GOT3 (cell line): ENCODE measurements at regions not wholly inside any gene's neighbourhood (a gene's known extent, or its start where the extent isn't known, plus 50 kb on each side); places are given as distances from the start of the nearest gene placed in this dataset.

Experiments
- DNase-seq: peaks from one replicate; lab custom pipeline; 2025; ENCODE audit warnings: mixed read lengths; lab: John Stamatoyannopoulos, UW

DNA sequence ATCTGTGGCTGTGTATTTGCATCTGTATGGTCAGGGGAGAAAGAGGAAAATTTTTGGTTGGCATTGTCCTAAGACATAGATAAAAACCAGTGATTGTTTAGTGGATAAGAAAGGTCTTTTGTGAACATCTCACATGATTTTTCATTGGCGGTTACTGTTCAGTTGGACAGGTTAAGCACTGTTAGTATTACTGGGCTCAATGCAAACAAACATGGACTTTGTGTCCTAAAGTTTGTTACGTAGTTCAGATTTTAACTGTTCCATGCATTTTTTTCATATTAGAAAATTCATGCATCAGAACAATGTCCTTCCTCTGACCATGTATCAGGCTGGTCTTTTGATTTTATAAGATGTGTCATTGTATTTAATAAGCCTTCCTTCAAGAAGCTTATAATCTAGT lies 368.0 kb downstream of the MEIS1 start:
- DNase-seq = no peak

DNA sequence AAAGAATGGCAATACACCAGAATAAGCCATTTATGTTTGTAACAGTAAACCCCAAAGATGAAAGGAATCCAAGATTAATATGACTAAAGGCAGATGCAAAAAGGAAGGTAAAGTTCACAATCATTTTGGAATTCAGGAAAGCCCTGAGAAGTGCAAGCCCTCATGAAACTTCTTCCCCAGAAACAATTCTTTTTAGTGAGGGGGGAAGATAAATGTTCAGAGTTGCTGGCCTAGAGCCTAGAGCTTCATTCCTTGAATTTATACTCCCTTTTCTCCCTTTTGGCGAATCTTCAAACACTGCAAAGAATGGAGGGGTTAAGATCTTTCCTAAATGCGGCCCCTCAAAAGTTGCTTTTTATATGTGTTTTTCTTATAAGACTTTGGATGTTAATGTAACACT lies 368.8 kb downstream of the MEIS1 start:
- no peak for DNase-seq

DNA sequence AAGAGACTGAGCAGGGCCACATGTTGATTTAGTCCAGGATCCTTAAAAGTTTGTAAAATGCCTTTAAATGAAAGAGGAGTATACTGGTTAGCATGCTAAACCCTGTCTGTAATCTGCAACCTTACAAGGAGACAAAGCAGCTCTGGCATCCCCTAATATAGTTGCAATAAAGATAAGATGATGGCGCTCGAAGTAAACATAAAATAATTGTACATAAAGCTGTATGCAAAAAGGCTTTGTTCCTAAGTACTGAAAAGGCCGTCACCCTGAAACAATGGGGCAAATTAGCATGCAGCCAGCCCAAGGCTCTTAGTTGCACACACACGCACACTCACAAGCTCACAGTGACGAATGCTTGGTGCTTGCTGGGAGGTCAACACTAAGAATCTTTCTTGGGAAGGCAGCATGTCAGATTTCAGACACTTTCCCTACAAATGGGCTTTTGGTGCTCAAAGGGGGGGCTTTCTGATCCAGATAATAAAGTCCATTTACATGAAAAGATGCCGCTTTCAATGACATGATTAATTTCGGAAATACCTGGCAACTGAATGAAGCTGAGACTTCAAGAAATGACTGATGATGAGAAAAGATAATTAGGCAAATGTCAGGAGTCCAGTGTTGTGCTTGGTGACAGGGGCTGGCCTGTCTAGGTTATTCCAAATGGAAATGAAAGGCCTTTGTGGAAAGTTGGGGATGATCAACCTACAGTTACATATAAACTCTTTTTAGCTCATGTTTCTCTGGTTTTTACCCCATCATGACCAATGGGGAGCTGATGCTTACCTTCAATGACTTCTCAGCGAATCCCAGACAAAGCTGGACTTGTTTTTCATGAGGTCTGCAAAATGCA lies 370.3 kb downstream of the MEIS1 start:
- DNase-seq = no peak

DNA sequence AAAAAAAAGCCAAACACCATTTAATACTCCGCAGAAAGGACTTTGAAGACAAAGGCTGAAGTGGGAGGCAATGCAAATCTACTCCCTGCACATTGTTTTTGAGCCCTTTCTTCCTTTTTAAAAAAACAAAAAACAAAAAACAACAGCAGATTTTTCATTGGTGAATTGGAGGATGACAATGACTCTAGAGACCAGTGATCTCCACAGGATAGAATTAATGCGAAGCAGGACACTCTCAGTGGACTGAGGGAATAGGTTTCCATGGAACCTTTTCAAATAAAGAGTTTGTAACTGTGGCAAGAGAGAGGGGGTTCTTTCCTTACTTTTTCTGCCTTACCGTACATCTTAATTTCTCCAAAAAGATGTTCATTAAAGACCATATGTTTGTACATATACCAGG lies 371.0 kb downstream of the MEIS1 start:
- DNase-seq = no peak

DNA sequence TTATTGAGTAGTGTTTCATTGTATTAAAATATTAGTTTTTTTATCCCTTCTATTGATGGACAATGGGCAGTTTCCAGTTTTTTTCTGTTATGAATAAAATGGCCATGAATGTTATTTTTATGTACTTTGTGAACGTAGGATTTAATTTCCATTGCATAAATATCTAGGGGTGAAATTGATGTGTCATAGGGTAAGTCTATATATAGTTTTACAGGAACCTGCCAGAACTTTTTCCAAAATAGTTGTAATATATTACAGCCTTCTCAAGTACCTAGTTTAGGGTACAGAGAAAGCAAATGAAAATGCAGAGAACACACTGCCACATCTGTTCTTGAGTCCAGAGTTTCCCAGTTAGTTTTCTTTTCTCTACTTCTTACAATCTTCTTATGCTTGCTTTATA lies 378.6 kb downstream of the MEIS1 start:
- no peak for DNase-seq

DNA sequence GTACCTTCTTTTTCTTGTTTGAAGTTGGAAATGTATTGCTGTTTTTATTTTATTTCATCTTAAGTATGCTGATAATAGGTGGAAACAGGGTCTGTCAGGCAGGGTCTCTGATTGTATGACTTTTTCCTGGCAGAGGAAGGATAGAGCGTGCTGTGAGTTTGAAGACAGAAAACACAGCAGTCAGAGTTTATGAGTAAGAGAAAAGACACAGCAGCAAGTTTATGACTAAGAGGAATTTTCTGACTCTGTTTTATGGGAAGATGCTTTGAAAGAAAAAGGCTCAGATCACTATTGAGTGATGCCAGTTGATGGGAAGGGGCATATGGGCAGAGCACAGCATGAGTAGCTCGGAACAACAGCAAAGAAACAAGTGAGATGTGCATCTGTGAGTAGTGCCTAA lies 379.1 kb downstream of the MEIS1 start:
- DNase-seq = no peak

DNA sequence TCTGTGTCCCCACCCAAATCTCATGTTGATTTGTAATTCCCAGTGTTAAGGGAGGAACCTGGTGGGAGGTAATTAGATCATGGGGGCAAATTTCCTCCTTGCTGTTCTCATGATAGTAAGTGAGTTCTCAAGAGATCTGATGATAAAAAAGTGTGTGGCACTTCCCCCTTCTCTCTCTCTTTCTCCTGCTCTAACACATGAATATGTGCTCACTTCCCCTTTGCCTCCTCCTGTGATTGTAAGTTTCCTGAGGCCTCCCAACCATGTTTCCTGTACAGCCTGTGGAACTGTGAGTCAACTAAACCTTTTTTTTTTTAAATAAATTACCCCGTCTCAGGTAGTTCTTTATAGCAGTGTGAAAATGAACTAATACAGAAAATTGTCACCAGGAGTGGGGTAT lies 380.0 kb downstream of the MEIS1 start:
- no peak for DNase-seq

DNA sequence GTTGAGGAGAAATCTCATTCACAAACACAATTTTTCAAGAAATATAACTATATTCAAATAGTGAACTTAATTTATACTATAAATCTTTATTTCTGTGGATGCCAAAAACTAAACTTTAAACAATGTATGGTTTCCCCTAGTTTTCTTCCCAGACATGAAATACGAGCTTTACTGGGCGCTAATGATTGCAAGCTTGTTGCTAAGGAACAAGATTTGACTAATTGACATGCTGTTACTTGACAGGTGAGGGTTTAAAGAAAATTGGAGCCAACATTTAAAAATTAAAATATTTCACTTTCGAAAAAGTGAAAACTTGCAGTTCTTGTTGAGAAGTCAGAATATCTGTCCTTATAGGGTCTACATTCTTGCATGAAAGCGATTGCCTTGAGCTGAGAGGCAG lies 381.0 kb downstream of the MEIS1 start:
- DNase-seq = no peak

DNA sequence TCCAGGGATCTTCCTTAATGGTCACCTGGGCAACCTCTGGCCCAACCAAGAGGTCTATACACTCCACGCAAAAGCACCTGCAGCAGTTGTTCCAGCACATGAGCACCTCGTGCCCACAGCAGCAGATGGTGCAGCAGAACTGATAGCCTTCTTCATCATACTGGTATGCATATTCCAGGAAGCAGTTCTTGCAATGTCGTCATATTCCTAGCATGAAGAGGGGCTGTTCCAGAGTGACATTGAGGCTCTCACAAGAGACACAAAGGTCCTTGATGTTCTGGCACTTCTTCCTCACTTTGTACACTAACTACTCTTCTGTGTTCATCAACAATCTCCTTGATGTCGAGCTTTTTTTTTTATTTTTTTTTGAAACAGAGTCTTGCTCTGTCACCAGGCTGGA lies 386.2 kb downstream of the MEIS1 start:
- DNase-seq = no peak

DNA sequence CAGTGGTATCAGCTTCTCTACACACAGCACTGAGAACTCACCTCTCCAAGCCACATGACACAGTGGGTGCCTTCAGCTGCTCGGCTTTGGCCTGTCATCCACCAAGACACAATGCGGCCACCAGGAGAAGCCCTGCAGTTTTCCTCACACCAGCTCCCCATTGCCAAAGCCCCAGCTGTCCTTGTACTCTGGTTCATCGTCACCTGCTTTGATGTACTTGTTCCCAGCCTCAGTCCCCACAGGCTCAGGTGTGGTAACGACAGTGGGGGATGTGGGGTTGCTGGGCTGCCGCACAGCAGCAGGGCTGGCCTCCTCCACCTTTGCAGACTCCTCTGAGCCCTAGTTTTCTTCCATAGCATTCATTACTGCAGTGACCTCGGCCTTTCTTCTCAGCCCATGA lies 387.3 kb downstream of the MEIS1 start:
- no peak for DNase-seq

DNA sequence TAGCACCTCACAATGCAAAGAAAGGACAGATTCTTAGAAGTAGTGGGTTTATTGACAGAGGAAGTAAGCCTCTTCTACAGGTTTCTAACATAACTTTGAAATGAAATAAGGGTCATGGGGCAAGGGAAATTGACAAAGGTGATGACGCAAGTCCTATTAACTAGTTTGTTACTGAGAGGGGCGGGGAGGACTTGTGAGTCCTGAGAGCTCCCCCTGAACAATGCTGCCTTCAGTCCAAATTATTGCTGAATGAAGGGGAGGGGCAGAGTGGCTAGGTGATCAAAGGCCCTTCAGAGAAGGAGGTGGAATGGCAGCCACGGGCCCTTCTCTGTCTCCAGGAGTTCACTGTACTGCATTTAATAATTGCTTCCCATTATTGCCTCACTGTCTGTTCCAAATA lies 390.0 kb downstream of the MEIS1 start:
- no peak for DNase-seq

DNA sequence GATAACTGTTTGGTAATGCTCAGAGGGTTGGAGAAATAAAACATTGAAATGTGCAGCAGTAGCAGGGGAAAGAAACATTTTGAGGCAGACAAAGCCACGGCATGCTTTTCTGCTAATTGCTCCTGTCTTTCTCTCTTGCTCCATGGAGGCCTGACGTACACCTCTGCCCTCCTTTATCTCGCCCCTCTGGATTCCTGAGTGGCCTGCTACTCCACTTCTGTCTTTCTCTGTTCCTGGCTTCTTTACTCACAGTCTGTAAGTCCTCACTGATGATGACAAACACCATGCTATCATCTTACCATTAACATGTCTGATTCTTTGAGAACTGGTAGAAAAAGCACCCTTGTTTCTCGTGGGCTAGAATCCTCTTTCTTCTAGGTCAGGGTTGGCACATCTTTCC lies 392.9 kb downstream of the MEIS1 start:
- DNase-seq = no peak

DNA sequence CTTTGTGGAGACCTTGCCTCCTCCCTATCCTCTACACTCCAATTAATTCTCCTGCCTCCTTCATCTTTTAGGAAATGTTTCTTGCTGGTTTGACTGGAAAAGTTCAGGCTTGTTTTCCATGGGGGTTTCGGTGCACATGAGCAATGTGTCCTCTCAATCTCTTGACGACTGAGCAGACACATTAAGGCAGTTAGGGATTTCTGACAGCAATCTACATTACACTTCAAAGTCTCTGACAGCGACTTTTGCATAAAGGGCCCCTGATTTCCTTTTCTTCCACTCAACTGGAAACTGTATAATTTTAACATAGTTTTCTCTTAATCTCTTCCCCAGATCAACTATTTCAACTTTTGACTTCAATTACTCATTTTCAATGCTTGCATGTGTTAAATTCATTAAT lies 394.0 kb downstream of the MEIS1 start:
- DNase-seq = no peak

DNA sequence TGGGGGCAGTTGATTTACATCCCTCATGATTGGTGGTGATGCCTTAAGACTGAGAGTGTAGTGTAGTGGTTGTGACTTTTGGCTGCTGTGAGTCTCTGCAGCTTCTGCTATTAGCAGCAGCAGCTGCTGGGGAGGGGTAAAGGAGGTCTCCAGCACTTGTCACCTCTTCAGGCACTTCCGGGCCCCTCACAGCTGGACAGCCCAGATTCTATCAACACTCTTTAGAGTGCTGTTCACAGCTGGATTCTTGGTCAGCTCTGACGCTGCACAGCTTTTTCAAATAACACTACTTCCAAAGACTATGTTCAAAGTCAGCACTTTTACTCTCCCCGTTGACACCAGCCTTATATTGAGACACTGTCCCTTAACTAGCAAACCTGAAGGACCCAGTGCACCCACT lies 396.0 kb downstream of the MEIS1 start:
- no peak for DNase-seq

DNA sequence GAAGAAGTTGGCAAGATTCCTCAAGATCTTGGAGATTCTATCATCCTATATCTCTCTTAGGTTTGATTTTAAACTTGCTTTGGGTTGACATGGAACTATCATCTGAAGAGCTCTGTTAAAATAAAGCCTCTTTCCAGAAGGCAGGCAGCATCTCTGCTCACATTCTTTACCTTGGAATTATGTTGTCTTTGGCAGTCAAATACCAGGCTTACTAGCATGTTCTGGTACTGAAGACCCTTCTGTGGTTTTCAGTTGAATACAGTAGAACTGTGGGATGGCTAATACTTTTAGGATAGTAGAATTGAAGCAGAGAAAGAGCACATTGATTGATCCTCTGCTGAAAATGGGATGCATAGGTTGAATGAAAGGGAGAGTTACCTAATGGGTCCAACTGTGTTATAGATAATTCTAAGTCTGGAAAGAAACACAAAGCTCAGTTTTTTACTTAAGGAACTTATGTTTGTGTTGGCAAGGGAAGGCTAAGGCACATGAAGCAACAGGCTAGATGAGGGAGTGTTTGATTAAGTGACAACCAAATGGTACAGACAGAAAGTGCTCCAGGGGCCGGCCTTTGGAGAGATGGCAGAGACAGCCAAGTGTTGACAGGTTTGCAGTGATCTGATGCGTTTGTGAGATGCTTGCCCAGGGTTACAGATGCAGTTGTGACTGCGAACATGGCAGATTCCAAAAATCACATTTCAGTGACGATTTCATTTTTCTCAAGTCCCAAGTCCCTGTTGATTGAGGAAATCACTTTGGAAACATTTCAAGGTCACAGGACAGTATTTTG lies 397.9 kb downstream of the MEIS1 start:
- no peak for DNase-seq

DNA sequence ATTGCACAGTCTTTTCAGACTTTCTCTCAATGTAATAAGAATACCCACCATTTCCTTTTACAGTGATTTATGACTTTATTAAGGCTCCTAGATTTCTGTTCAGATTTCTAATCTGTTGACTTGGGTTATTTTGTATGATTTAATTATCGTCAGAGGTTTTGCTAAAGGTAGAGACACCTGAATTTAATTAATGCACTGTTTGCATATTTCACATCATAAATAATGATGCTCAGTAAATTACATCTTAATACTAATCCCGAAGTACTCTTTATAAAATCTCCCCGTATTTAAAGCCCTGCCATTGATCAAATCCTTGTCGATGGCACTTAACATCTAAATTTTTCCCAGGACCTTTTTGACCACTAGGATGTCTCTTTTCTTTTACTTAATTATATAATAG lies 399.9 kb downstream of the MEIS1 start:
- no peak for DNase-seq

DNA sequence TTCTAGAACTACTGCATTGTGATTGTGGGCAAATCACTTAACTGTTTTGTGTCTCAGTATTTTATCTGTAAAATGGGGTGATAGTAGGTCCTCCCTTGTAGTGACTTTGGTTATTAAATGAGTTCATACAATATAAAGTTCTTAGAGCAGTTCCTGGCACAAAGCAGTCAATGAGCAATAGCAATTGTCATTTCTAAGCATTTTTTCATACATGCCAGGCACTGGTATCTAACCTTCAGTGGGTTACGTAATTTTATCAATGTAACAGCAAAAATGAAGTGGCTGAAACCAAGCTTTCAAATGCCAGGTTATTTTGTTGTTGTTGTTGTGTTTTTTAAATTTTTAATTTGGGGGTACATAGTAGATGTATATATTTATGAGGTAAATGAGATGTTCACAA lies 401.9 kb downstream of the MEIS1 start:
- no peak for DNase-seq

DNA sequence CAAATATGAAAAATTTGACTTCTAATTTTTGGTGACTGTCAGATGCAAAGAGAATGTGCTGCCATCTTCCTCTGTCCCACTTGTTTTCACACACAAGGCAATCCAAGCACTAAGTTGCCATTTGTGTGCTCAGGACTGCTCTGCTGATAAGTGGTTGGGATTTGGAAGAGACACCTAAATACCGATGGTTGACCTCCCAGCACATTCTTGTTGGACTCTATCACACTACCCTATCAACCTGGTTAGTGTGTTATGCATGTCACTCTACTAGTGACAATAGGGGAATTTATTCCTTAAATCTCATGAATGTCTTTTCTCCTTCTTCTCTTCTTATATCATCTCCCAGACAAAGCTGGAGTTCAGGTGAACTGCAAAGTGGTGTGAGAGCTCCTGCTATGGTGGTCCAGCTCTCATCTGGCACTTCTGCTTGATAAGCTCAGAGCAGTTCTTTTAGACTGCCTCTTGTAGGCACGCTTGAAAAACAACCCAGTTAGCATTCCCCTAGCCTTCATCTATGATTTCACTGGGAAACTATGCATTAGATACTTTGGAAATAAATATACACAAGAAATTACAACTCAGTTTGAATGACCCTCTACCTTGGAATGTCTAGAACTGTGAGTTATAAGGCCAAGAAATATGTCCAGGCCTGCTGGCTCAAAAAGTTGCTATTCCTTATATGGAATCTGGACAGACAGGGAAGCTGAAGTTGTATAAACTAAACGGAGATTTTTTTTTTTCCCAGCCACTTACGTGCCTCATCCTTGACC lies 404.8 kb downstream of the MEIS1 start:
- no peak for DNase-seq

DNA sequence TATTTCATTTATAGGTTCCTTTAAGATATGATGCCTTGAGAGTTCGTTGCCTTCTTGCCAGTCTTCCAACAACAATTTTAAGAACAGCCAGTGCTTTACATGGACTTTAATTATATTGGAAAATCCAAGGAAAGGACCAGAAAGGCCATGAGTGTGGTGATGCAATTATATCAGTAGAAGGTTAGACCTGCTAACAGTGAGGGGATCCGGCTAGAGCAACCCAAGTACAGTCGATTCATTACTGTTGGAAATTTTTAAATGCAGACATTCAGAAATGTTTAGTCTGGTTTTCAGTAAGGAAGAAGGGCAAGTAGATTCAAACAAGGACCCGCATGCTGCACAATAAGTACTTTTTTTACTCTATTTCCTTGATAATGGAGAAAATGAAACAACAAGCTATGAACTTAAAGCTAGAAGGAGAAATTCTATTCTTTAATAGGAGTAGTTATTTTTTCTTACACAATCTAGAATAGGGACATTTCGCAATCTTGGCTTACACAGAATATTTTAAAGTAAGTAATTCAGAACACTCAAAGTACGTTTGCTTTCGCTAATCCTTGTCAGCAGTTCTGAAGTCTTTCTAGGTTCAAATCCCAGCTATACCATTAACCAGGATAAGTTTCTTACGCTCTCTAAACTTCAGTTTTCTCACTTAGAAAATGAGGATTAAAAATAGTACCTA lies 405.5 kb downstream of the MEIS1 start:
- no peak for DNase-seq

DNA sequence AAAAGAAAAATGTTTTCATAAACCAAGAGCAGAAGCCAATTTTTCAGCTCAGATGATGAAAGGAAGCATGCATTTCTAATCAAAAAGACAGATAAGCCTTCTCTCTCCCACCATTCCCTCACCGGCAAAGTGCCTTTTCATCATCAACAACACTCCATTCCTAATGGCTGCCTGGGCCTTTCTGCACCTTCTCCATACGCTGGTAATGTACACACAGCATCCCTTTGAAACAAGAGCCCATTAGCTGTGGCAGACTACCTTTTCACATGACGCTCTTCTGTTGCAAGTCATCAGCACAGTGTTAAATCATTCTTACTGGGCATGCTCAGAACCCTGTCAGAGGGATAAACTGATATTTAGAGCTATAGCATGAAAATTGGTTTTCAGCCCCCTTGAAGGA lies 408.9 kb downstream of the MEIS1 start:
- no peak for DNase-seq

DNA sequence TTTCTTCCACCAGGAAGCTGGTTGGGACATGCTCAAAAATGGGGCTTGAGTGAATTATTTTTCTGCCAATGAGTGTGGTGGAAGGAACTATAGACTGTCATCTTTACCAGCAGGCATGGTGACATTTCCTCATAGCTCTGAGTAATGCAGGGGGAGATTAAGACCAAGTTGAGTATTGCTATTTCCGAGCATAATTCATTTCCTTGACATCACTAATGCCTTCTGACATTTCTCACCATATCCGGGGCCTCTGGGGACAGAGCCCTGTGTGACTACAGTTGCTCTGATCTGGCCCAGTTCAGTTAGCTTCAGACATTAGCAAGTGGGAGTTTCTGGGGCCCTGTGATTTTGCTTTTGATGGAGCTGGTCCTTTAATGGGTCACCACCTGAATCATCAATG lies 410.4 kb downstream of the MEIS1 start:
- DNase-seq = no peak

DNA sequence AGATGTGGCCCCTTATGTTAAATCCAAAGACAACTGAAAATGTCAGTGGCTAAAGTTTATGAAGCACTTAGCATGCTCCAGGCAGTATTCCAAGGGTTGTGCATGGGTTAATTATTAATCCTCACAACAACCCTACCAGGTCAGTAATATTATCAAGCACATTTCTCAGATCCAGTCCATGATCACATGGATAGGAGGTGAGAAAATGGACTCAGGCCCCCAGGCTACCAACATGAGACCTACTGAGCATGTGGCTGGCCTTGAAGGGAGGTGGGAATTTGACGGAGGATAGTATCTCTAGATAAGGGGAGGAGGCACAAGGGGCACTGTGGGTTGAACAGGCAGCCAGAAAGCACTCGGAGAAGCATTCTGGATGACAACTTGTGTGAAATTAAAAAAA lies 412.0 kb downstream of the MEIS1 start:
- no peak for DNase-seq
